SK-N-SH treated with all-trans-retinoic acid at 6 μM for 48 hours (cell line): ENCODE measurements at regions not wholly inside any gene's neighbourhood (a gene's known extent, or its start where the extent isn't known, plus 50 kb on each side); places are given as distances from the start of the nearest gene placed in this dataset.
"Not testable (repeated sequence)": the region's sequence is repeated elsewhere in the genome, so short reads cannot be mapped to it uniquely, and the experiment has no call there.

Experiments
- ATAC-seq: fragments of 200-7000 bp; cut with Tn5 transposase; 3 replicates; pipeline ENCODE4 v1.9.1; 2020; ENCODE audit warnings: mild to moderate bottlenecking, moderate library complexity
- BACH2 ChIP-seq: fragments of 250-450 bp; sonication (Bioruptor Pico); IDR thresholded peaks from 2 replicates; pipeline ENCODE4 v1.9.0; 2021; ENCODE audit warnings: mild to moderate bottlenecking, borderline replicate concordance
- CSDC2 ChIP-seq: fragments of 250-450 bp; sonication (Bioruptor Pico); IDR thresholded peaks from 2 replicates; pipeline ENCODE4 v1.5.0; 2020; ENCODE audit warnings: mild to moderate bottlenecking, moderate library complexity
- GLIS3 ChIP-seq: fragments of 250-450 bp; sonication (Bioruptor Pico); IDR thresholded peaks from 2 replicates; pipeline ENCODE4 v1.5.0; 2020; ENCODE audit warnings: mild to moderate bottlenecking, moderate library complexity
- ISL1 ChIP-seq: fragments of 250-450 bp; sonication (Bioruptor Pico); IDR thresholded peaks from 2 replicates; pipeline ENCODE4 v2.1.2; 2022; ENCODE audit warnings: mild to moderate bottlenecking, moderate library complexity
- PPARA ChIP-seq: fragments of 250-450 bp; sonication (Bioruptor Pico); IDR thresholded peaks from 2 replicates; pipeline ENCODE4 v1.5.0; 2020; ENCODE audit warnings: mild to moderate bottlenecking, borderline replicate concordance
- RARB ChIP-seq: fragments of 250-450 bp; sonication (Bioruptor Pico); IDR thresholded peaks from 2 replicates; pipeline ENCODE4 v1.8.0; 2021; ENCODE audit warnings: mild to moderate bottlenecking, moderate library complexity
- SNAI2 ChIP-seq: fragments of 250-450 bp; sonication (Bioruptor Pico); IDR thresholded peaks from 2 replicates; pipeline ENCODE4 v1.5.0; 2020; ENCODE audit warnings: mild to moderate bottlenecking, moderate library complexity
- TCF4 ChIP-seq: fragments of 250-450 bp; sonication (Bioruptor Pico); IDR thresholded peaks from 2 replicates; pipeline ENCODE4 v1.8.0; 2021; ENCODE audit warnings: mild to moderate bottlenecking, moderate library complexity, borderline replicate concordance
- TOX ChIP-seq: fragments of 250-450 bp; sonication (Bioruptor Pico); IDR thresholded peaks from 2 replicates; pipeline ENCODE4 v1.8.0; 2021; ENCODE audit warnings: mild to moderate bottlenecking, moderate library complexity, borderline replicate concordance
- ZC3H10 ChIP-seq: fragments of 250-450 bp; sonication (Bioruptor Pico); IDR thresholded peaks from 2 replicates; pipeline ENCODE4 v1.5.1; 2021; ENCODE audit warnings: mild to moderate bottlenecking, moderate library complexity
- ZFP3 ChIP-seq: fragments of 250-450 bp; sonication (Bioruptor Pico); IDR thresholded peaks from 2 replicates; pipeline ENCODE4 v1.5.0; 2020; ENCODE audit warnings: mild to moderate bottlenecking, moderate library complexity
- ZFP30 ChIP-seq: fragments of 450-650 bp; formaldehyde crosslinking; IDR thresholded peaks from 2 replicates; pipeline ENCODE4 v1.5.0; 2022; ENCODE audit warnings: mild to moderate bottlenecking, moderate library complexity
- ZNF565 ChIP-seq: fragments of 450-650 bp; formaldehyde crosslinking; conservative IDR thresholded peaks from 2 replicates; pipeline ENCODE4 v1.5.0; 2020; ENCODE audit warnings: low read depth, mild to moderate bottlenecking, moderate library complexity
- ZNF70 ChIP-seq: fragments of 450-650 bp; formaldehyde crosslinking; IDR thresholded peaks from 2 replicates; pipeline ENCODE4 v1.5.0; 2020; ENCODE audit warnings: mild to moderate bottlenecking, moderate library complexity
- ZNF8 ChIP-seq: fragments of 450-650 bp; formaldehyde crosslinking; IDR thresholded peaks from 2 replicates; pipeline ENCODE4 v1.5.0; 2020; ENCODE audit warnings: mild to moderate bottlenecking, moderate library complexity
- TF ChIP-seq, protein P1 (sequence below): fragments of 250-450 bp; sonication (Bioruptor Pico); IDR thresholded peaks from 2 replicates; pipeline ENCODE4 v1.5.1; 2020; ENCODE audit warnings: low read depth, mild to moderate bottlenecking, moderate library complexity
- TF ChIP-seq, protein P2 (sequence below): fragments of 250-450 bp; sonication (Bioruptor Pico); IDR thresholded peaks from 2 replicates; pipeline ENCODE4 v1.8.0; 2021; ENCODE audit warnings: low read depth, mild to moderate bottlenecking, moderate library complexity, borderline replicate concordance
- TF ChIP-seq, protein P3 (sequence below): fragments of 250-450 bp; sonication (Bioruptor Pico); IDR thresholded peaks from 2 replicates; pipeline ENCODE4 v1.5.1; 2021; ENCODE audit warnings: mild to moderate bottlenecking, moderate library complexity
- TF ChIP-seq, protein P4 (sequence below): fragments of 250-450 bp; sonication (Bioruptor Pico); IDR thresholded peaks from 2 replicates; pipeline ENCODE4 v1.8.0; 2020; ENCODE audit warnings: mild to moderate bottlenecking, moderate library complexity, borderline replicate concordance

DNA sequence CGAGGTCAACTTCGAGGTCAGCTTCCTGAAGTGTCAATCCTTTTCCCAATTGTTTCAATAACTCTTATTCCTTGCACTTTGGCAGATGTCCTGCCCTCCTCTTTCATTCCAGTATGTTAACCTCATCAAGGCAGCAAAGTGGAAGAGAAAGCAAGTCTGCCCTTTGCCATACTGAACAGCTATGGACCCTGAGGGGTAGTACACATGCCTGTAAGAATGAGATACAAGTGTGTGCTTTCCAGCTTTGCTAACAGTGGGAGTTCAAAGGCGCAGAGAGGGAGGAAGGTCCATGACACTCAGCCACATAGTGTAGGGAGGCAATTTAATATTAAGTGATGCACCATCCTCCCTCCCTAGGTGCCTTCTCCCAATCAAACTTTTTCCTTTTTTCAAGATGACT is 96.4 kb upstream of the ZCCHC13 start:
- TF ChIP-seq, protein P1, sequence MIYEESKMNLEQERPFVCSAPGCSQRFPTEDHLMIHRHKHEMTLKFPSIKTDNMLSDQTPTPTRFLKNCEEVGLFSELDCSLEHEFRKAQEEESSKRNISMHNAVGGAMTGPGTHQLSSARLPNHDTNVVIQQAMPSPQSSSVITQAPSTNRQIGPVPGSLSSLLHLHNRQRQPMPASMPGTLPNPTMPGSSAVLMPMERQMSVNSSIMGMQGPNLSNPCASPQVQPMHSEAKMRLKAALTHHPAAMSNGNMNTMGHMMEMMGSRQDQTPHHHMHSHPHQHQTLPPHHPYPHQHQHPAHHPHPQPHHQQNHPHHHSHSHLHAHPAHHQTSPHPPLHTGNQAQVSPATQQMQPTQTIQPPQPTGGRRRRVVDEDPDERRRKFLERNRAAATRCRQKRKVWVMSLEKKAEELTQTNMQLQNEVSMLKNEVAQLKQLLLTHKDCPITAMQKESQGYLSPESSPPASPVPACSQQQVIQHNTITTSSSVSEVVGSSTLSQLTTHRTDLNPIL (CRISPR knock-in tag) = no peak
- TF ChIP-seq, protein P2, sequence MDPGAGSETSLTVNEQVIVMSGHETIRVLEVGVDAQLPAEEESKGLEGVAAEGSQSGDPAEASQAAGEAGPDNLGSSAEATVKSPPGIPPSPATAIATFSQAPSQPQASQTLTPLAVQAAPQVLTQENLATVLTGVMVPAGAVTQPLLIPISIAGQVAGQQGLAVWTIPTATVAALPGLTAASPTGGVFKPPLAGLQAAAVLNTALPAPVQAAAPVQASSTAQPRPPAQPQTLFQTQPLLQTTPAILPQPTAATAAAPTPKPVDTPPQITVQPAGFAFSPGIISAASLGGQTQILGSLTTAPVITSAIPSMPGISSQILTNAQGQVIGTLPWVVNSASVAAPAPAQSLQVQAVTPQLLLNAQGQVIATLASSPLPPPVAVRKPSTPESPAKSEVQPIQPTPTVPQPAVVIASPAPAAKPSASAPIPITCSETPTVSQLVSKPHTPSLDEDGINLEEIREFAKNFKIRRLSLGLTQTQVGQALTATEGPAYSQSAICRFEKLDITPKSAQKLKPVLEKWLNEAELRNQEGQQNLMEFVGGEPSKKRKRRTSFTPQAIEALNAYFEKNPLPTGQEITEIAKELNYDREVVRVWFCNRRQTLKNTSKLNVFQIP = no peak
- TF ChIP-seq BACH2 (CRISPR knock-in tag) (no peak), ZC3H10 (no peak), GLIS3 (no peak), SNAI2 (CRISPR knock-in tag) (no peak)
- ATAC-seq = no peak

DNA sequence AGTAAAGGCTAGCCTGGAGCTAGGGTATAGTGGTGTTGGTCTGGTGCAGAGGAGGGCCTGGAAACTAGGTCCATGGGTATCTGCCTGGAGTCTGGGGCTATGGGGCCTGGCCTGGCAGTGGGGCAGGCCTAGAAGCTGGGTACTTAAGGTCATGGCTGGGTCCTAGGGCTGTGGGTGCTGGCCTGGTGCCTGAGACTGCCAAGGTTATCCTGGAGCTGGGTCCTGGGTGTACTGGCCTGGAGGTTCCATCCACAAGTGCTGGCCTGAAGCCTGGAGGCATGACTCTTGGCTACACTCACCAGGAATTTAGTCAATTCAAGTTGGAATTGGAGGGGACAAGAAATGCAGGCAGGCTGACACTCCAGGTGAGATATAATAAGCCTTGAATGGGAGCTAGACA is 108.4 kb upstream of the ZCCHC13 start:
- ATAC-seq = no peak

DNA sequence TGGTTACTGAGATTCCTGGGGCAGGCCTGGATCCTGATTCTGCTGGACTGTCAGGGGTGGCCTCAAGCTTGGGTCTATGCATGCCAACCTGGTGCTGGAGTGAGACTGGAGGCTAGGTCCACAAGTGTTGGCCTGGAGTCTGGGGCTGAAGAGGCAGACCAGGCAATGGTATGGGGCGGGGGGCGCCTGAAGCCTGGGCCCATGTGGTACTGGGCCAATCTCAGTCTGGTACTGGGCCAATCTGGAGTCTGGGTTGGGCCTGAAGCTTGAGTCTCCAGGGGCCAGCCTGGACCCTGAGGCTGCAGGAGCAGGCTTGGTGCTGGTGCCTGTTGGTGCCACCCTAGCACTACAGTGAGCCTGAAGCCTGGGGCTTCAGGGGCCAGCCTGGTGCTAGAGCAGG is 108.9 kb upstream of the ZCCHC13 start:
- TF ChIP-seq, protein P3, sequence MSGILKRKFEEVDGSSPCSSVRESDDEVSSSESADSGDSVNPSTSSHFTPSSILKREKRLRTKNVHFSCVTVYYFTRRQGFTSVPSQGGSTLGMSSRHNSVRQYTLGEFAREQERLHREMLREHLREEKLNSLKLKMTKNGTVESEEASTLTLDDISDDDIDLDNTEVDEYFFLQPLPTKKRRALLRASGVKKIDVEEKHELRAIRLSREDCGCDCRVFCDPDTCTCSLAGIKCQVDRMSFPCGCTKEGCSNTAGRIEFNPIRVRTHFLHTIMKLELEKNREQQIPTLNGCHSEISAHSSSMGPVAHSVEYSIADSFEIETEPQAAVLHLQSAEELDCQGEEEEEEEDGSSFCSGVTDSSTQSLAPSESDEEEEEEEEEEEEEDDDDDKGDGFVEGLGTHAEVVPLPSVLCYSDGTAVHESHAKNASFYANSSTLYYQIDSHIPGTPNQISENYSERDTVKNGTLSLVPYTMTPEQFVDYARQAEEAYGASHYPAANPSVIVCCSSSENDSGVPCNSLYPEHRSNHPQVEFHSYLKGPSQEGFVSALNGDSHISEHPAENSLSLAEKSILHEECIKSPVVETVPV (CRISPR knock-in tag) = no peak
- TF ChIP-seq, all 23 proteins: peak for 0
- no peak for ATAC-seq

More for the DNA sequence above, 108.4 kb upstream of the ZCCHC13 start:
- TF ChIP-seq ZNF8 (CRISPR knock-in tag) = no peak
- TF ChIP-seq GLIS3 = no peak
- no peak for TF ChIP-seq ZFP3 (CRISPR knock-in tag)
- TF ChIP-seq, protein P2 = no peak
- TF ChIP-seq, protein P3 (CRISPR knock-in tag) = no peak
- no peak for TF ChIP-seq SNAI2 (CRISPR knock-in tag)
- no peak for TF ChIP-seq ZNF565 (CRISPR knock-in tag)
- no peak for TF ChIP-seq TCF4
- TF ChIP-seq, protein P1 (CRISPR knock-in tag) = no peak
- no peak for TF ChIP-seq BACH2 (CRISPR knock-in tag)
- no peak for TF ChIP-seq TOX (CRISPR knock-in tag)
- no peak for TF ChIP-seq ZFP30 (CRISPR knock-in tag)
- no peak for TF ChIP-seq PPARA
- TF ChIP-seq, protein P4, sequence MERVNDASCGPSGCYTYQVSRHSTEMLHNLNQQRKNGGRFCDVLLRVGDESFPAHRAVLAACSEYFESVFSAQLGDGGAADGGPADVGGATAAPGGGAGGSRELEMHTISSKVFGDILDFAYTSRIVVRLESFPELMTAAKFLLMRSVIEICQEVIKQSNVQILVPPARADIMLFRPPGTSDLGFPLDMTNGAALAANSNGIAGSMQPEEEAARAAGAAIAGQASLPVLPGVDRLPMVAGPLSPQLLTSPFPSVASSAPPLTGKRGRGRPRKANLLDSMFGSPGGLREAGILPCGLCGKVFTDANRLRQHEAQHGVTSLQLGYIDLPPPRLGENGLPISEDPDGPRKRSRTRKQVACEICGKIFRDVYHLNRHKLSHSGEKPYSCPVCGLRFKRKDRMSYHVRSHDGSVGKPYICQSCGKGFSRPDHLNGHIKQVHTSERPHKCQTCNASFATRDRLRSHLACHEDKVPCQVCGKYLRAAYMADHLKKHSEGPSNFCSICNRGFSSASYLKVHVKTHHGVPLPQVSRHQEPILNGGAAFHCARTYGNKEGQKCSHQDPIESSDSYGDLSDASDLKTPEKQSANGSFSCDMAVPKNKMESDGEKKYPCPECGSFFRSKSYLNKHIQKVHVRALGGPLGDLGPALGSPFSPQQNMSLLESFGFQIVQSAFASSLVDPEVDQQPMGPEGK (CRISPR knock-in tag) = no peak

DNA sequence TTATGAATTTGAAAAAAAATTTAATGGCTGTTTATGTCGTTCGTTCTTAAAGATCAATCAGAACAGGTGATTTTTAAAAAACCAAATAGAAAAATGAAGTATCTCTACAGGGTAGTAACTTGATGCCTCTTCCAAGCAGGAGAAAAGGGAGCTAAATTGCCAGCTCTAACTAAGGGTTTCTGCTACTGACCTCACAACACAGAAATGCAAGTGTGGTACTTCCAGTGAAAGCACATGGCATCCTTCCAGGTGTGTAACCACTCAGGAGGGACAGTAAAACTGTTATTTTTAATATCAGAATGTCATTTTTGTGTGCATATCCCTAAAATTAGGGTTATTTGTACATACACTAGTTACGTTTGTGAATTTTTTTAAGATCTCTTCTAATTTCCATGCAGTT is 116.8 kb upstream of the ZCCHC13 start:
- TF ChIP-seq BACH2 (CRISPR knock-in tag) (no peak), GLIS3 (no peak), PPARA (no peak), ISL1 (CRISPR knock-in tag) (no peak), CSDC2 (no peak), ZNF70 (CRISPR knock-in tag) (no peak), ZNF8 (CRISPR knock-in tag) (no peak), TCF4 (no peak), ZFP3 (CRISPR knock-in tag) (no peak), SNAI2 (CRISPR knock-in tag) (no peak), ZFP30 (CRISPR knock-in tag) (no peak), RARB (CRISPR knock-in tag) (no peak)
- TF ChIP-seq, protein P1 (CRISPR knock-in tag) = no peak
- TF ChIP-seq, protein P3 (CRISPR knock-in tag) = no peak

DNA sequence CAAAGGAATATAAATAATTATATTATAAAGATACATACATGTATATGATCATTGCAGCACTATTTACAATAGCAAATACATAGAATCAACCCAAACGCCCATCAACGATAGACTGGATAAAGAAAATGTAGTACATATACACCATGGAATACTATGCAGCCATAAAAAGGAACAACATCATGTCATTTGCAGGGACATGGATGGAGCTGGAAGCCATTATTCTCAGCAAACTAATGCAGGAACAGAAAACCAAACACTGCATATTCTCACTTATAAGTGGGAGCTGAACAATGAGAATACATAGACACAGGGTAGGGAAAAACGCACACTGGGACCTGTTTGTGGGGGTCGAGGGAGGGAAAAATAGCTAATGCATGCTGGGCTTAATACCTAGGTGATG is 120.9 kb upstream of the ZCCHC13 start:
- ATAC-seq = not testable (repeated sequence)

More for the DNA sequence above, 116.8 kb upstream of the ZCCHC13 start:
- ATAC-seq = no peak

DNA sequence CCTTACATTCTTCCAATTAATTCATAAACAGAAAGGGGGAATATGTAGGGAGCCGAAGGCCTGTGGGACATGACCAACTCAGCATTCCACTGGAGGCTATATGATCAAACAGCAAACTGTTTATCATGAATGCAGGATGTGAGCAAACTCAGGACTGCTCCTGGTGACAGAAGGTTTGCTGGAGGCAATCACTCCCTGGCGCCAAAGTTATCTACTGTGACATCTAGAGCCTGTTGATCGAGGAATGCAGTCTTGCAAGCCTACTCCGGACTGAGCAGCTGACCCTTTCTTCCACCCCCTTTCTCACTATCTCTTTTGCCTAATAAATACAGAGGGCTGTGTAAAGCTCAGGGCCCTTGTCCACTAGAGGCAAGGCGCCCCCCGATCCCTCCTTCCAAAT is 122.0 kb upstream of the ZCCHC13 start:
- not testable (repeated sequence) for ATAC-seq
